ENCODE measurements at regions not wholly inside any gene's neighbourhood (a gene's known extent, or its start where the extent isn't known, plus 50 kb on each side); places are given as distances from the start of the nearest gene placed in this dataset.

- Mint-ChIP-seq H3K9me3 (no peaks in the 10 kb centered on the region), H3K27ac (no peak overlapping the region), H3K4me1 (ENCODE audit: low read depth) (no peaks in the 10 kb centered on the region), H3K27me3 (ENCODE audit: insufficient read depth) (peaks cover 19% of the 10 kb centered on the region), H3K36me3 (ENCODE audit: low read depth) (no peaks in the 10 kb centered on the region), H3K4me3 (no peak overlapping the region)
- no peak for DNase-seq (ENCODE audit: low spot score)
- intact Hi-C loops (cut with micrococcal nuclease), result no loop called here
These were observed 165.8 kb downstream of the RRAGC start for GRCh38 chr1:38693759-38694158.

- Mint-ChIP-seq H3K4me1 (ENCODE audit: low read depth) (no peaks in the 10 kb centered on the region), H3K9me3 (no peaks in the 10 kb centered on the region), H3K4me3 (no peak overlapping the region), H3K27ac (no peak overlapping the region), H3K36me3 (ENCODE audit: low read depth) (no peaks in the 10 kb centered on the region), H3K27me3 (ENCODE audit: insufficient read depth) (peaks cover 21% of the 10 kb centered on the region)
- intact Hi-C loops (cut with micrococcal nuclease), result no loop called here
- DNase-seq (ENCODE audit: low spot score), result no peak
These were observed 166.5 kb downstream of the RRAGC start for GRCh38 chr1:38693031-38693430.

- H3K4me3 Mint-ChIP-seq, result no peak overlapping the region
- no peak for DNase-seq (ENCODE audit: low spot score)
- no peaks in the 10 kb centered on the region for H3K36me3 Mint-ChIP-seq (ENCODE audit: low read depth)
- no peaks in the 10 kb centered on the region for H3K9me3 Mint-ChIP-seq
- H3K27me3 Mint-ChIP-seq (ENCODE audit: insufficient read depth), result peaks cover 21% of the 10 kb centered on the region
- intact Hi-C loops (cut with micrococcal nuclease), result no loop called here
- no peak overlapping the region for H3K27ac Mint-ChIP-seq
- H3K4me1 Mint-ChIP-seq (ENCODE audit: low read depth), result no peaks in the 10 kb centered on the region
These were observed 168.7 kb downstream of the RRAGC start for GRCh38 chr1:38690790-38691449.

GRCh38 chr1:38686927-38687255, 172.7 kb downstream of the RRAGC start:
- Mint-ChIP-seq H3K27me3 (ENCODE audit: insufficient read depth) (peaks cover 16% of the 10 kb centered on the region), H3K4me3 (no peak overlapping the region), H3K27ac (no peak overlapping the region), H3K9me3 (no peaks in the 10 kb centered on the region), H3K36me3 (ENCODE audit: low read depth) (no peaks in the 10 kb centered on the region), H3K4me1 (ENCODE audit: low read depth) (no peaks in the 10 kb centered on the region)
- no peak for DNase-seq (ENCODE audit: low spot score)
- intact Hi-C loops (cut with micrococcal nuclease), result no loop called here

GRCh38 chr1:38686167-38686926, 173.2 kb downstream of the RRAGC start:
- Mint-ChIP-seq H3K4me3 (no peak overlapping the region), H3K9me3 (no peaks in the 10 kb centered on the region), H3K27me3 (ENCODE audit: insufficient read depth) (peaks cover 16% of the 10 kb centered on the region), H3K36me3 (ENCODE audit: low read depth) (no peaks in the 10 kb centered on the region), H3K4me1 (ENCODE audit: low read depth) (no peaks in the 10 kb centered on the region), H3K27ac (no peak overlapping the region)
- intact Hi-C loops (cut with micrococcal nuclease), result no loop called here
- DNase-seq (ENCODE audit: low spot score), result no peak

- no peaks in the 10 kb centered on the region for H3K9me3 Mint-ChIP-seq
- intact Hi-C loops (cut with micrococcal nuclease), result no loop called here
- no peaks in the 10 kb centered on the region for H3K4me1 Mint-ChIP-seq (ENCODE audit: low read depth)
- DNase-seq (ENCODE audit: low spot score), result no peak
- H3K27me3 Mint-ChIP-seq (ENCODE audit: insufficient read depth), result peaks cover 13% of the 10 kb centered on the region
- no peaks in the 10 kb centered on the region for H3K36me3 Mint-ChIP-seq (ENCODE audit: low read depth)
- no peak overlapping the region for H3K27ac Mint-ChIP-seq
- no peak overlapping the region for H3K4me3 Mint-ChIP-seq
These were observed 174.2 kb downstream of the RRAGC start for GRCh38 chr1:38685388-38685787.

- intact Hi-C loops (cut with micrococcal nuclease), result no loop called here
- Mint-ChIP-seq H3K4me1 (ENCODE audit: low read depth) (no peaks in the 10 kb centered on the region), H3K27ac (no peak overlapping the region), H3K9me3 (no peaks in the 10 kb centered on the region), H3K36me3 (ENCODE audit: low read depth) (no peaks in the 10 kb centered on the region), H3K4me3 (no peak overlapping the region), H3K27me3 (ENCODE audit: insufficient read depth) (no peaks in the 10 kb centered on the region)
- no peak for DNase-seq (ENCODE audit: low spot score)
These were observed 178.6 kb downstream of the RRAGC start for GRCh38 chr1:38680801-38681510.

GRCh38 chr1:38677756-38678155, 181.8 kb downstream of the RRAGC start:
- H3K27ac Mint-ChIP-seq, result no peak overlapping the region
- H3K9me3 Mint-ChIP-seq, result no peaks in the 10 kb centered on the region

GRCh38 chr1:38677311-38677710, 182.3 kb downstream of the RRAGC start:
- Mint-ChIP-seq H3K9me3 (no peaks in the 10 kb centered on the region), H3K36me3 (ENCODE audit: low read depth) (no peaks in the 10 kb centered on the region), H3K27ac (no peak overlapping the region), H3K27me3 (ENCODE audit: insufficient read depth) (peaks cover 2% of the 10 kb centered on the region), H3K4me1 (ENCODE audit: low read depth) (no peaks in the 10 kb centered on the region), H3K4me3 (no peak overlapping the region)
- no peak for DNase-seq (ENCODE audit: low spot score)
- intact Hi-C loops (cut with micrococcal nuclease), result no loop called here

More at GRCh38 chr1:38677756-38678155, 181.8 kb downstream of the RRAGC start:
- Mint-ChIP-seq H3K4me3 (no peak overlapping the region), H3K36me3 (ENCODE audit: low read depth) (no peaks in the 10 kb centered on the region), H3K27me3 (ENCODE audit: insufficient read depth) (peaks cover 2% of the 10 kb centered on the region), H3K4me1 (ENCODE audit: low read depth) (no peaks in the 10 kb centered on the region)
- intact Hi-C loops (cut with micrococcal nuclease), result no loop called here
- DNase-seq (ENCODE audit: low spot score), result no peak

- H3K9me3 Mint-ChIP-seq, result no peaks in the 10 kb centered on the region
- H3K27me3 Mint-ChIP-seq (ENCODE audit: insufficient read depth), result peaks cover 10% of the 10 kb centered on the region
- H3K36me3 Mint-ChIP-seq (ENCODE audit: low read depth), result no peaks in the 10 kb centered on the region
- no peak overlapping the region for H3K27ac Mint-ChIP-seq
- H3K4me1 Mint-ChIP-seq (ENCODE audit: low read depth), result no peaks in the 10 kb centered on the region
- H3K4me3 Mint-ChIP-seq, result no peak overlapping the region
- no peak for DNase-seq (ENCODE audit: low spot score)
- intact Hi-C loops (cut with micrococcal nuclease), result no loop called here
These were observed 186.9 kb downstream of the RRAGC start for GRCh38 chr1:38672692-38673091.

- intact Hi-C loops (cut with micrococcal nuclease), result no loop called here
These were observed 188.4 kb downstream of the RRAGC start for GRCh38 chr1:38671221-38671620.

GRCh38 chr1:38670544-38671122, 188.9 kb downstream of the RRAGC start:
- DNase-seq (ENCODE audit: low spot score), result no peak
- Mint-ChIP-seq H3K9me3 (no peaks in the 10 kb centered on the region), H3K4me1 (ENCODE audit: low read depth) (no peaks in the 10 kb centered on the region), H3K4me3 (no peak overlapping the region), H3K27me3 (ENCODE audit: insufficient read depth) (peaks cover 13% of the 10 kb centered on the region), H3K36me3 (ENCODE audit: low read depth) (no peaks in the 10 kb centered on the region), H3K27ac (peak overlapping the region; percentile 11)
- intact Hi-C loops (cut with micrococcal nuclease), result no loop called here

More at GRCh38 chr1:38671221-38671620, 188.4 kb downstream of the RRAGC start:
- H3K27ac Mint-ChIP-seq, result no peak overlapping the region
- no peaks in the 10 kb centered on the region for H3K9me3 Mint-ChIP-seq
- peaks cover 13% of the 10 kb centered on the region for H3K27me3 Mint-ChIP-seq (ENCODE audit: insufficient read depth)
- no peak for DNase-seq (ENCODE audit: low spot score)
- no peak overlapping the region for H3K4me3 Mint-ChIP-seq
- H3K36me3 Mint-ChIP-seq (ENCODE audit: low read depth), result no peaks in the 10 kb centered on the region
- H3K4me1 Mint-ChIP-seq (ENCODE audit: low read depth), result no peaks in the 10 kb centered on the region

- no peak overlapping the region for H3K27ac Mint-ChIP-seq
- H3K27me3 Mint-ChIP-seq (ENCODE audit: insufficient read depth), result peaks cover 13% of the 10 kb centered on the region
- H3K36me3 Mint-ChIP-seq (ENCODE audit: low read depth), result no peaks in the 10 kb centered on the region
- H3K4me1 Mint-ChIP-seq (ENCODE audit: low read depth), result no peaks in the 10 kb centered on the region
- intact Hi-C loops (cut with micrococcal nuclease), result no loop called here
- no peaks in the 10 kb centered on the region for H3K9me3 Mint-ChIP-seq
- DNase-seq (ENCODE audit: low spot score), result no peak
- no peak overlapping the region for H3K4me3 Mint-ChIP-seq
These were observed 191.9 kb downstream of the RRAGC start for GRCh38 chr1:38667626-38668025.
